HG02981 (cell line): ENCODE measurements at regions not wholly inside any gene's neighbourhood (a gene's known extent, or its start where the extent isn't known, plus 50 kb on each side); places are given as distances from the start of the nearest gene placed in this dataset.

Experiments used
- ATAC-seq: cut with Tn5 transposase; IDR thresholded peaks from one replicate; pipeline ENCODE4 v1.9.1; 2021; ENCODE audit warnings: mild to moderate bottlenecking, moderate library complexity; ENCODE audit not compliant: unreplicated experiment

GRCh38 chr4:20626326-20627005 is 73.8 kb upstream of the PACRGL start:
- no peak for ATAC-seq

- ATAC-seq: no peak
Observed at GRCh38 chr4:20627866-20628265, 72.4 kb upstream of the PACRGL start.

- peak; percentile 64 for ATAC-seq
Observed at GRCh38 chr4:20629186-20630106, 70.8 kb upstream of the PACRGL start.

GRCh38 chr4:20638825-20639224 is 61.4 kb upstream of the PACRGL start:
- ATAC-seq: no peak

- no peak for ATAC-seq
Observed at GRCh38 chr4:20639346-20639745, 60.9 kb upstream of the PACRGL start.

- ATAC-seq: no peak
Observed at GRCh38 chr4:20640989-20641388, 59.3 kb upstream of the PACRGL start.

- ATAC-seq: no peak
Observed at GRCh38 chr4:20641976-20642375, 58.3 kb upstream of the PACRGL start.

- ATAC-seq: no peak
Observed at GRCh38 chr4:20643631-20644030, 56.6 kb upstream of the PACRGL start.

GRCh38 chr4:20645236-20645635 is 55.0 kb upstream of the PACRGL start:
- ATAC-seq: no peak

GRCh38 chr4:20646287-20646686 is 54.0 kb upstream of the PACRGL start:
- ATAC-seq: no peak
